ENCODE measurements at regions not wholly inside any gene's neighbourhood (a gene's known extent, or its start where the extent isn't known, plus 50 kb on each side); places are given as distances from the start of the nearest gene placed in this dataset.

DNA sequence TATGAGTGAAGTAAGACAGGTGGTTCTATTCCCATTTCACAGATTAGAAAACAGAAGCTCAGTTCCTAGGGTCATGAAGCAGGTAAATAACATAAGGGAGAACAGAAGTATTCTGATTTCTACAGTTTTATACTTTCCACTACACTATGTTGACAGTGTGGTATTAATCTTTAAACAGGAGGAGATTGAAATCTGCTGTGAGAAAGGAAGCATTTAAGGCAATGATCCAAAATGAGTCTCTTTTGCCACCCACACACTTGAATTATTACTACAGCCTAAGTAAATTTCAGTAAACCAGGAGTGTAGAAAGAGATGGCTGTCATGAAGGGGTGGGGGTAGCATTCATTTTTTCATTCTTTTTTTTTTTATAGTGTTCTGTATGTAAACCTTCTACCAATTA lies 893.0 kb downstream of the C4orf33 start:
- H3K27ac ChIP-seq (ENCODE audit: control insufficient read depth, insufficient read depth, low read length): no peak overlapping the region
- H3K4me3 ChIP-seq (ENCODE audit: control insufficient read depth in 2 of 3, extremely low read depth in 1 of 3, insufficient read depth in 2 of 3, low read depth in 1 of 3, low read length in 3 of 3): no peak overlapping the region
- H3K36me3 ChIP-seq (ENCODE audit: control insufficient read depth in 2 of 2, extremely low read depth in 1 of 2, insufficient read depth in 2 of 2, low read length in 2 of 2): no peaks in the 10 kb centered on the region
- DNase-seq (ENCODE audit: low read depth, low spot score) (no peak), FAIRE-seq (no peak)
- no peaks in the 10 kb centered on the region for H4K20me1 ChIP-seq (ENCODE audit: control insufficient read depth, extremely low read depth, insufficient read depth, low read length)
- H3K4me1 ChIP-seq (ENCODE audit: control insufficient read depth, extremely low read depth, insufficient read depth, low read length): no peaks in the 10 kb centered on the region
- no peak overlapping the region for H2AFZ ChIP-seq (ENCODE audit: control insufficient read depth, low read length)
- H3K79me2 ChIP-seq (ENCODE audit: control insufficient read depth, insufficient read depth, low read length): no peaks in the 10 kb centered on the region
- no peak overlapping the region for H3K9ac ChIP-seq (ENCODE audit: control insufficient read depth, extremely low read depth, insufficient read depth, low read length)
- H3K4me2 ChIP-seq (ENCODE audit: control insufficient read depth, extremely low read depth, insufficient read depth, low read depth, low read length): no peak overlapping the region
- dilution Hi-C loops (cut with MboI; ENCODE audit: extremely low pct_ligation_motif_present, low sequenced_read_pairs): no loop called here
- H3K9me1 ChIP-seq (ENCODE audit: control insufficient read depth, extremely low read depth, insufficient read depth, low read length): no peaks in the 10 kb centered on the region
- H3K27me3 ChIP-seq (ENCODE audit: control insufficient read depth, extremely low read depth, insufficient read depth, low read length): no peaks in the 10 kb centered on the region
- H3K9me3 ChIP-seq (ENCODE audit: control insufficient read depth, low read depth, low read length): no peaks in the 10 kb centered on the region
- TF ChIP-seq, protein P1, sequence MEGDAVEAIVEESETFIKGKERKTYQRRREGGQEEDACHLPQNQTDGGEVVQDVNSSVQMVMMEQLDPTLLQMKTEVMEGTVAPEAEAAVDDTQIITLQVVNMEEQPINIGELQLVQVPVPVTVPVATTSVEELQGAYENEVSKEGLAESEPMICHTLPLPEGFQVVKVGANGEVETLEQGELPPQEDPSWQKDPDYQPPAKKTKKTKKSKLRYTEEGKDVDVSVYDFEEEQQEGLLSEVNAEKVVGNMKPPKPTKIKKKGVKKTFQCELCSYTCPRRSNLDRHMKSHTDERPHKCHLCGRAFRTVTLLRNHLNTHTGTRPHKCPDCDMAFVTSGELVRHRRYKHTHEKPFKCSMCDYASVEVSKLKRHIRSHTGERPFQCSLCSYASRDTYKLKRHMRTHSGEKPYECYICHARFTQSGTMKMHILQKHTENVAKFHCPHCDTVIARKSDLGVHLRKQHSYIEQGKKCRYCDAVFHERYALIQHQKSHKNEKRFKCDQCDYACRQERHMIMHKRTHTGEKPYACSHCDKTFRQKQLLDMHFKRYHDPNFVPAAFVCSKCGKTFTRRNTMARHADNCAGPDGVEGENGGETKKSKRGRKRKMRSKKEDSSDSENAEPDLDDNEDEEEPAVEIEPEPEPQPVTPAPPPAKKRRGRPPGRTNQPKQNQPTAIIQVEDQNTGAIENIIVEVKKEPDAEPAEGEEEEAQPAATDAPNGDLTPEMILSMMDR (optimal IDR thresholded peaks at IDR 0.05 in 1 of 3, IDR thresholded peaks at IDR 0.05 in 1 of 3, conservative IDR thresholded peaks at IDR 0.05 in 1 of 3; ENCODE audit: extremely low read depth in 1 of 3, insufficient read depth in 2 of 3, low read length in 3 of 3): no peak

- dilution Hi-C loops (cut with MboI; ENCODE audit: extremely low pct_ligation_motif_present, low sequenced_read_pairs): no loop called here
- no peak for FAIRE-seq
These were observed 898.8 kb downstream of the C4orf33 start for GRCh38 chr4:129994715-129995114.

More at GRCh38 chr4:129994715-129995114, 898.8 kb downstream of the C4orf33 start:
- no peak overlapping the region for H2AFZ ChIP-seq (ENCODE audit: control insufficient read depth, low read length)
- no peaks in the 10 kb centered on the region for H3K9me1 ChIP-seq (ENCODE audit: control insufficient read depth, extremely low read depth, insufficient read depth, low read length)
- no peak overlapping the region for H3K27ac ChIP-seq (ENCODE audit: control insufficient read depth, insufficient read depth, low read length)
- H3K9ac ChIP-seq (ENCODE audit: control insufficient read depth, extremely low read depth, insufficient read depth, low read length): no peak overlapping the region
- no peaks in the 10 kb centered on the region for H4K20me1 ChIP-seq (ENCODE audit: control insufficient read depth, extremely low read depth, insufficient read depth, low read length)
- TF ChIP-seq, protein P1 (optimal IDR thresholded peaks at IDR 0.05 in 1 of 3, IDR thresholded peaks at IDR 0.05 in 1 of 3, conservative IDR thresholded peaks at IDR 0.05 in 1 of 3; ENCODE audit: extremely low read depth in 1 of 3, insufficient read depth in 2 of 3, low read length in 3 of 3): no peak
- TF ChIP-seq EZH2 (IDR thresholded peaks at IDR 0.05; ENCODE audit: low read length): no peak
- H3K9me3 ChIP-seq (ENCODE audit: control insufficient read depth, low read depth, low read length): no peaks in the 10 kb centered on the region
- H3K79me2 ChIP-seq (ENCODE audit: control insufficient read depth, insufficient read depth, low read length): no peaks in the 10 kb centered on the region
- H3K4me1 ChIP-seq (ENCODE audit: control insufficient read depth, extremely low read depth, insufficient read depth, low read length): no peaks in the 10 kb centered on the region
- no peaks in the 10 kb centered on the region for H3K36me3 ChIP-seq (ENCODE audit: control insufficient read depth in 2 of 2, extremely low read depth in 1 of 2, insufficient read depth in 2 of 2, low read length in 2 of 2)
- no peak overlapping the region for H3K4me3 ChIP-seq (ENCODE audit: control insufficient read depth in 2 of 3, extremely low read depth in 1 of 3, insufficient read depth in 2 of 3, low read depth in 1 of 3, low read length in 3 of 3)
- no peak for DNase-seq (ENCODE audit: low read depth, low spot score)
- H3K27me3 ChIP-seq (ENCODE audit: control insufficient read depth, extremely low read depth, insufficient read depth, low read length): no peaks in the 10 kb centered on the region
- no peak overlapping the region for H3K4me2 ChIP-seq (ENCODE audit: control insufficient read depth, extremely low read depth, insufficient read depth, low read depth, low read length)
